SK-N-SH (cell line): ENCODE measurements at regions not wholly inside any gene's neighbourhood (a gene's known extent, or its start where the extent isn't known, plus 50 kb on each side); places are given as distances from the start of the nearest gene placed in this dataset.

ENCODE experiments used
- CTCF ChIA-PET: fragments of 300-600, 350-600 bp; formaldehyde crosslinking; extraction: SDS; loops from one replicate; lab custom pipeline; 2021; lab: Yijun Ruan, JAX
- POLR2A ChIA-PET: fragments of 350-600 bp; sonication (Branson Sonifier 250); formaldehyde crosslinking; extraction: SDS; loops from one replicate; lab custom pipeline; 2020; ENCODE audit warnings: antibody characterized with exemption, inconsistent platforms; lab: Yijun Ruan, JAX
- DNase-seq: peaks from one replicate; pipeline ENCODE4 v3.0.0; 2012
- H2AFZ ChIP-seq: fragments of 200-600 bp; sonication (generic); 2 replicates; pipeline ENCODE4 v1.8.1; 2016; ENCODE audit warnings: antibody characterized with exemption, mild to moderate bottlenecking, low read depth
- H3F3A ChIP-seq: fragments of 200-600 bp; sonication (generic); replicated peaks from 2 replicates; pipeline ENCODE3; 2016; ENCODE audit warnings: antibody characterized with exemption, mild to moderate bottlenecking; ENCODE audit not compliant: insufficient read depth
- H3K27ac ChIP-seq, 2 experiments: fragments of 200-500 bp in 1 of 2; fragments of 200-600 bp in 1 of 2; sonication (Bioruptor generic) in 1 of 2; sonication (generic), shearing (Covaris generic) in 1 of 2; 2 replicates each; pipeline versions ENCODE4 v1.5.1 to v1.6.1; 2014 to 2016; ENCODE audit warnings: low read depth in 2 of 2, inconsistent platforms in 1 of 2, low read length in 1 of 2, mild to moderate bottlenecking in 1 of 2, mixed read lengths in 1 of 2
- H3K27me3 ChIP-seq: fragments of 200-600 bp; sonication (generic), shearing (Covaris generic); 2 replicates; pipeline ENCODE4 v1.6.1; 2016; ENCODE audit warnings: mixed run types; ENCODE audit not compliant: insufficient read depth
- H3K36me3 ChIP-seq, 2 experiments: fragments of 200-500 bp in 1 of 2; fragments of 200-600 bp in 1 of 2; sonication (Bioruptor generic) in 1 of 2; sonication (generic) in 1 of 2; replicated peaks in 1 of 2; 2 replicates each; pipeline versions ENCODE3 to v1.5.1; 2014 to 2016; ENCODE audit warnings: low read length in 1 of 2, mild to moderate bottlenecking in 1 of 2; ENCODE audit not compliant: insufficient read depth in 2 of 2, control insufficient read depth in 1 of 2
- H3K4me1 ChIP-seq, 2 experiments: fragments of 200-500 bp in 1 of 2; fragments of 200-600 bp in 1 of 2; sonication (Bioruptor generic) in 1 of 2; sonication (generic), shearing (Covaris generic) in 1 of 2; 2 replicates each; pipeline versions ENCODE4 v1.5.1 to v1.6.1; 2014 to 2016; ENCODE audit warnings: low read depth in 1 of 2, low read length in 1 of 2, mixed run types in 1 of 2; ENCODE audit not compliant: insufficient read depth in 2 of 2, control insufficient read depth in 1 of 2
- H3K4me2 ChIP-seq: fragments of 200-600 bp; sonication (generic), shearing (Covaris generic); 2 replicates; pipeline ENCODE4 v1.6.1; 2017; ENCODE audit warnings: mixed run types
- H3K4me3 ChIP-seq, 2 experiments: fragments of 200-500 bp in 1 of 2; fragments of 200-600 bp in 1 of 2; sonication (Bioruptor generic) in 1 of 2; sonication (generic), shearing (Covaris generic) in 1 of 2; 2 replicates each; pipeline versions ENCODE4 v1.5.1 to v1.8.1; 2014 to 2016; ENCODE audit warnings: low read depth in 2 of 2, inconsistent platforms in 1 of 2, low read length in 1 of 2, mild to moderate bottlenecking in 1 of 2, mixed read lengths in 1 of 2, moderate library complexity in 1 of 2
- H3K79me2 ChIP-seq: fragments of 200-600 bp; sonication (generic); 2 replicates; pipeline ENCODE4 v1.8.1; 2017; ENCODE audit warnings: mild to moderate bottlenecking; ENCODE audit not compliant: insufficient read depth
- H3K9ac ChIP-seq: fragments of 200-600 bp; sonication (generic); 2 replicates; pipeline ENCODE4 v1.6.1; 2017; ENCODE audit warnings: mixed run types
- H3K9me2 ChIP-seq: fragments of 200-600 bp; sonication (generic); 2 replicates; pipeline ENCODE4 v1.6.1; 2017; ENCODE audit warnings: mixed run types
- H3K9me3 ChIP-seq: fragments of 200-600 bp; sonication (generic); 2 replicates; pipeline ENCODE4 v1.6.1; 2017; ENCODE audit warnings: mixed run types, mild to moderate bottlenecking, moderate library complexity
- H4K20me1 ChIP-seq: fragments of 200-600 bp; sonication (generic); 2 replicates; pipeline ENCODE4 v1.6.1; 2017; ENCODE audit warnings: mild to moderate bottlenecking, mixed run types; ENCODE audit not compliant: insufficient read depth
- CHD2 ChIP-seq: fragments of 150-350 bp; IDR thresholded peaks from 2 replicates; pipeline ENCODE4 v1.6.1; 2018; ENCODE audit warnings: low read length; ENCODE audit not compliant: partially characterized antibody
- EP300 ChIP-seq, 2 experiments: IDR thresholded peaks; 2 replicates each; pipeline versions ENCODE4 v1.4.0 to v1.6.1; 2012; ENCODE audit warnings: borderline replicate concordance in 1 of 2, low read depth in 1 of 2, low read length in 1 of 2
- EZH2phosphoT487 ChIP-seq: fragments of 200-600 bp; sonication (generic); IDR thresholded peaks from 2 replicates; pipeline ENCODE4 v1.6.1; 2017; ENCODE audit warnings: low read depth, mixed run types, mild to moderate bottlenecking, antibody characterized with exemption, moderate library complexity, borderline replicate concordance
- FOSL2 ChIP-seq: IDR thresholded peaks from 2 replicates; pipeline ENCODE4 v1.4.0; 2012; ENCODE audit warnings: low read depth, mild to moderate bottlenecking, moderate library complexity, borderline replicate concordance
- FOXM1 ChIP-seq: IDR thresholded peaks from 2 replicates; pipeline ENCODE4 v1.4.0; 2012; ENCODE audit warnings: low read depth, mild to moderate bottlenecking
- GABPA ChIP-seq: IDR thresholded peaks from 2 replicates; pipeline ENCODE4 v1.4.0; 2012; ENCODE audit warnings: low read depth, mild to moderate bottlenecking
- MXI1 ChIP-seq: IDR thresholded peaks from 2 replicates; pipeline ENCODE4 v1.6.1; 2012; ENCODE audit warnings: mild to moderate bottlenecking, low read depth, low read length, improper control_type of control experiment
- NFIC ChIP-seq: IDR thresholded peaks from 2 replicates; pipeline ENCODE4 v1.4.0; 2012; ENCODE audit warnings: borderline replicate concordance
- NRF1 ChIP-seq: IDR thresholded peaks from 2 replicates; pipeline ENCODE4 v1.6.1; 2012; ENCODE audit warnings: low read depth, mild to moderate bottlenecking, low read length
- POLR2AphosphoS5 ChIP-seq: IDR thresholded peaks from 2 replicates; pipeline ENCODE4 v1.6.1; 2012; ENCODE audit warnings: low read depth, low read length
- RAD21 ChIP-seq: IDR thresholded peaks from 2 replicates; pipeline ENCODE4 v1.6.1; 2012; ENCODE audit warnings: mild to moderate bottlenecking, low read length
- RCOR1 ChIP-seq: fragments of 150-350 bp; IDR thresholded peaks from 2 replicates; pipeline ENCODE4 v1.6.1; 2017; ENCODE audit warnings: antibody characterized with exemption, low read length
- REST ChIP-seq: IDR thresholded peaks from 2 replicates; pipeline ENCODE4 v1.6.1; 2012; ENCODE audit warnings: mild to moderate bottlenecking, low read depth, low read length, moderate library complexity
- RFX5 ChIP-seq: IDR thresholded peaks from 2 replicates; pipeline ENCODE4 v1.6.1; 2012; ENCODE audit warnings: mild to moderate bottlenecking, improper control_type of control experiment, low read length
- RXRA ChIP-seq: IDR thresholded peaks from 2 replicates; pipeline ENCODE4 v1.4.0; 2012; ENCODE audit warnings: low read depth, mild to moderate bottlenecking, borderline replicate concordance
- SIN3A ChIP-seq: IDR thresholded peaks from 2 replicates; pipeline ENCODE4 v1.6.1; 2012; ENCODE audit warnings: low read depth, mild to moderate bottlenecking, low read length, moderate library complexity, borderline replicate concordance
- SMC3 ChIP-seq: IDR thresholded peaks from 2 replicates; pipeline ENCODE4 v1.6.1; 2012; ENCODE audit warnings: low read depth, low read length, improper control_type of control experiment
- TCF12 ChIP-seq: IDR thresholded peaks from 2 replicates; pipeline ENCODE4 v1.4.0; 2012
- TEAD4 ChIP-seq: IDR thresholded peaks from 2 replicates; pipeline ENCODE4 v1.4.0; 2012; ENCODE audit warnings: mild to moderate bottlenecking, borderline replicate concordance; ENCODE audit not compliant: insufficient read depth
- USF2 ChIP-seq: fragments of 150-350 bp; IDR thresholded peaks from 2 replicates; pipeline ENCODE4 v1.6.1; 2017; ENCODE audit warnings: antibody characterized with exemption, low read length, low read depth, borderline replicate concordance
- YY1 ChIP-seq: IDR thresholded peaks from 2 replicates; pipeline ENCODE4 v1.4.0; 2012; ENCODE audit warnings: low read depth, mild to moderate bottlenecking
- WGBS: methylation state at CpG from one replicate; pipeline ENCODE4 v1.1.6; 2017; ENCODE audit warnings: low lambda C conversion rate; 5-methylcytosine and 5-hydroxymethylcytosine counted together
- TF ChIP-seq, protein P1 (sequence below): fragments of 150-350 bp; IDR thresholded peaks from 2 replicates; pipeline ENCODE4 v1.6.1; 2016; ENCODE audit warnings: mild to moderate bottlenecking, low read depth, low read length

GRCh38 chr16:9197957-9198661 lies 106.7 kb downstream of the HAPSTR1 start (continued):
- TF ChIP-seq REST (no peak), SIN3A (no peak), POLR2AphosphoS5 (no peak), EP300 (IDR thresholded peaks at IDR 0.05; ENCODE audit: borderline replicate concordance in 1 of 2, low read depth in 1 of 2, low read length in 1 of 2) (no peak), TEAD4 (no peak), EZH2phosphoT487 (no peak), CHD2 (no peak)

- Histone ChIP-seq H3K27ac (no peak overlapping the region), H3K79me2 (no peaks in the 10 kb centered on the region), H3K4me3 (no peak overlapping the region), H3F3A (no peaks in the 10 kb centered on the region), H4K20me1 (no peaks in the 10 kb centered on the region), H2AFZ (no peak overlapping the region), H3K4me1 (no peaks in the 10 kb centered on the region), H3K4me2 (no peak overlapping the region), H3K9ac (no peak overlapping the region), H3K36me3 (no peaks in the 10 kb centered on the region), H3K9me2 (no peaks in the 10 kb centered on the region), H3K9me3 (no peaks in the 10 kb centered on the region), H3K27me3 (no peaks in the 10 kb centered on the region)
- TF ChIP-seq GABPA (no peak), FOXM1 (no peak), NRF1 (no peak), FOSL2 (no peak), YY1 (no peak), SMC3 (no peak), MXI1 (no peak), EP300 (IDR thresholded peaks at IDR 0.05; ENCODE audit: borderline replicate concordance in 1 of 2, low read depth in 1 of 2, low read length in 1 of 2) (no peak), TEAD4 (no peak), POLR2AphosphoS5 (no peak), RXRA (no peak), REST (no peak), EZH2phosphoT487 (no peak), RAD21 (no peak), RCOR1 (no peak), RFX5 (no peak), TCF12 (no peak), NFIC (no peak), USF2 (no peak)
- TF ChIP-seq, protein P1, sequence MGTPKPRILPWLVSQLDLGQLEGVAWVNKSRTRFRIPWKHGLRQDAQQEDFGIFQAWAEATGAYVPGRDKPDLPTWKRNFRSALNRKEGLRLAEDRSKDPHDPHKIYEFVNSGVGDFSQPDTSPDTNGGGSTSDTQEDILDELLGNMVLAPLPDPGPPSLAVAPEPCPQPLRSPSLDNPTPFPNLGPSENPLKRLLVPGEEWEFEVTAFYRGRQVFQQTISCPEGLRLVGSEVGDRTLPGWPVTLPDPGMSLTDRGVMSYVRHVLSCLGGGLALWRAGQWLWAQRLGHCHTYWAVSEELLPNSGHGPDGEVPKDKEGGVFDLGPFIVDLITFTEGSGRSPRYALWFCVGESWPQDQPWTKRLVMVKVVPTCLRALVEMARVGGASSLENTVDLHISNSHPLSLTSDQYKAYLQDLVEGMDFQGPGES, result no peak
- ChIA-PET POLR2A (no interaction called here), CTCF (interaction anchor here (1.0 kb wide), 1 partner anchor 36 kb away, joined by 3 read pairs; no protein-coding TSS in a partner anchor)
- DNase-seq, result no peak
- WGBS, result 39% methylated on average over 8 of the region's 8 CpGs
Measured at GRCh38 chr16:9199311-9199710, 107.9 kb downstream of the HAPSTR1 start.
